HG03457 (cell line): ENCODE measurements at regions not wholly inside any gene's neighbourhood (a gene's known extent, or its start where the extent isn't known, plus 50 kb on each side); places are given as distances from the start of the nearest gene placed in this dataset.

ENCODE experiments used
- ATAC-seq: cut with Tn5 transposase; IDR thresholded peaks from one replicate; pipeline ENCODE4 v1.9.1; 2021; ENCODE audit warnings: moderate number of reproducible peaks; ENCODE audit not compliant: unreplicated experiment

DNA sequence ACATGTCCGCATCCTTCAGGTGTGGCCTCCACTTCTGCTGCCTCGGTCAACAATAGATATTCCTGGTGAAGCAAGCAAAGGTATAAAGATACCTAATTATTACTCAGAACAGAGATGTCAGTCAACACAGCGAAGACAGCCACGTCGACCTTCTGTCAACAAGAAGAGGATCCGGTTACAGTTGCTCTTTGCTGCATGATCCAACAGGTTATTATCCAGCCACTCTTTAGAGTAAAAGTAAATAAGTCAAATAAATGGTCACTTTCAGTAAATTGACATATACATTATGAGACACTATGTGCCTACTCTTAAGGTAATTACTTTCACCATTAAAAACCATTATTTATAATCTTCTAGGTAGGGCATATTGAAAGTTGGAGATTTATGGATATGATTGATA lies 356.8 kb upstream of the ATP11B start:
- no peak for ATAC-seq

GRCh38 chr3:182438398-182438797 lies 354.9 kb upstream of the ATP11B start:
- no peak for ATAC-seq

GRCh38 chr3:182440101-182440500 lies 353.2 kb upstream of the ATP11B start:
- ATAC-seq: no peak

- no peak for ATAC-seq
These were observed 347.7 kb upstream of the ATP11B start for GRCh38 chr3:182445576-182445975.

DNA sequence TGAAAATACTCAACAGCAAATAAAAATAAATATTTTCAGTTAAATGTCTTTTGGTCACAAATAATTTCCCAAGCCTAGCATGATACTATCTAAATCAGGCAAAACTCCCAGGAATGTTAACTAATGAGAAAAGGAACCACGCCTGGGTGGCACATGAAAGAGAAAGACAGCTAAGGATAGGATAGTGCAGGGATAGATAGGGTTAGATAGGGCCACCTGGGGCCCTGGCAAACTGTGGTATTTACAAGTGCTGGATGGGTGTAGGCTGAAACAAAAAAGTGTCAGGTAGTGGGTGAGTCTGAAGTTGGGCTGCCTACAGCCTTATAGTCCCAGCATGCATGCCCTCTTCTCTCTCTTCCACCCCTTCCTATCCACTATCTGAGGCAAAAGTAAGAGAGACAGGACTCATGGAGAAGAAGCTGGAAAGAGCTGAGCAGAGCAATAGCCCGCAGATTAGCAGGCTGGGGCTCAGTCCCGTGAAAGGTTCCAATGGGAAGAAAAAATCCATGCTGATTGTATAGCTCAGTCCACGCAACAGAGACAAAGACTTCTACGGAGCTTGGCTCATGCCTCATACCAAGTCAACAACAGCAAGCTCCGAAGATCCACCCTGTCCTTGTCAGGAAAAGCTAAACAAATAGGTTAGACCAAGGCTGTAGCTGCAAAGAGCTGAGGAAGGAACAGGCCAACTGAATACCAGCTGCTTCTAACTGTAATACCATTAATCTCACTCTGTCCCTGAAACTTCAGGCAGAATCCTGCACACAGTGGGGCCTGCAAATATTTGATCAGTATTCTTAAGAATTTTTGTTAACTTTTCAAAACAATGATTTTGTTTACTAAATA lies 342.1 kb upstream of the ATP11B start:
- no peak for ATAC-seq

GRCh38 chr3:182451871-182452270 lies 341.4 kb upstream of the ATP11B start:
- ATAC-seq: no peak

GRCh38 chr3:182455011-182455410 lies 338.3 kb upstream of the ATP11B start:
- no peak for ATAC-seq

GRCh38 chr3:182460303-182460702 lies 333.0 kb upstream of the ATP11B start:
- no peak for ATAC-seq

GRCh38 chr3:182462152-182462551 lies 331.2 kb upstream of the ATP11B start:
- no peak for ATAC-seq

DNA sequence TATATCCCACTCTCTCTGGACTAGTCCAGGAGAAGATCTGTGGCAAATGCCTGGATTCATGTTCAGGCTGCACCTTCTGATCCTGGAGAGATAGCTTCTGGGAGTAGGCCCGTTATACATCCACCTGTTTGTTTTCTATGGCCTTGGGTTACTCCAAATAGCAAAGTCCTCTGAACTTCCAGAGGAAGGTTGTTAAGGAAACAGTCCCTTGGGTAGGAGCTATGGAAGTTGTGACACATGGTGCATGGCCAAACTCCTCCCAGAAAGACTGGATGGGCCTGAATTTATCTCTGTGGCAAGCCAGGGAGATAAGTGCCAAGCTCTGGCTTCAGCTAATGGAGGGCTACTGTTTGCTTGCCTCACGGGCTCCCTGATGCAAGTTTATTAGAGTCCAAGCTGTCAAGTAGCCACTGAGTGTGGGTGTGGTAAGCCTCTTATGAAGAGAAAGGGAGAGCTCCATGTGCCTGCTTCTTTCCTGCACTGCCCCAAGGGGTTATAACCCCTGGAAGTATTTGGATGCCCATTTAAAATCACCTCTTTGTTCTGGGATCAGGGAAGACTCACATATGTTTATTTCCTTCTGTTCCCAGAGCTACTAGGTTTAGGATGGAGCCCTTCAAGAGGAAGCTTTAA lies 328.7 kb upstream of the ATP11B start:
- ATAC-seq: no peak

- no peak for ATAC-seq
These were observed 327.8 kb upstream of the ATP11B start for GRCh38 chr3:182465301-182466185.

DNA sequence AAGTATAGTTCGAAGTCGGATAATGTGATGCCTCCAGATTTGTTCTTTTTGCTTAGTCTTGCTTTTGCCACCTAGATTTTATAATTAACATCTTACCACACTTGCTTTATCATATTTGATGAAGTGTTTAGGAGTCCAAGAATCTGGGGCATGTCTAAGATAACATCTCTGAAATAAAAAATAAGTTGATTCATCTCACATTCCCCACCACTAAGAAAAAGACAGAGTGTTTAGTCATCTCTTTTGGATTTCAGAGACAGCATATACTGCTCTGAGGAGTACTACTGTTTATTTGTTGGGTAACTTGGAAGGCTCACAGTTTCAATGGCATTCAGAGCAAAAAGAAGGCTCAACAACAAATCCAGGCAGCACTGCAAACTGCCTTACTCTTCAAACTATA lies 324.2 kb upstream of the ATP11B start:
- no peak for ATAC-seq

- no peak for ATAC-seq
These were observed 323.1 kb upstream of the ATP11B start for GRCh38 chr3:182470187-182470586.

GRCh38 chr3:182473191-182473710 lies 320.1 kb upstream of the ATP11B start:
- no peak for ATAC-seq

DNA sequence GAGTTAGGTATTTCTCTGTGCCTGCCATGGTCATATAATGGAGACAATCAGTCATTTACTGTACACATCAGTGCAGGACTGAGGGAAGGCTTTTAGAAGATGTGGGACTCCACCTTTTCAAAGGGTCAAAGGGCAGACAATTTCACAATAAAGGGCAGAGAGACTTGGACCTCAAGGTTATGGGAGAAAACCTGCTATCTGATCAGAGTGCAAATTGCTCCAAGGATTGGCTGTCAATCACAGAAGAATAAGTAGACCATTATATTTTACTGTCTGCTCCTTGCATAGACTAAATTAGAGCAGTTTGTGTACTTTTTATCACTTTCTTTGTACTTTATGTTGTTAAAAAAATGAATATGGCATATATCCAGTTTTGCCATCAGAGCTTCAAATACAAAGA lies 314.9 kb upstream of the ATP11B start:
- no peak for ATAC-seq

DNA sequence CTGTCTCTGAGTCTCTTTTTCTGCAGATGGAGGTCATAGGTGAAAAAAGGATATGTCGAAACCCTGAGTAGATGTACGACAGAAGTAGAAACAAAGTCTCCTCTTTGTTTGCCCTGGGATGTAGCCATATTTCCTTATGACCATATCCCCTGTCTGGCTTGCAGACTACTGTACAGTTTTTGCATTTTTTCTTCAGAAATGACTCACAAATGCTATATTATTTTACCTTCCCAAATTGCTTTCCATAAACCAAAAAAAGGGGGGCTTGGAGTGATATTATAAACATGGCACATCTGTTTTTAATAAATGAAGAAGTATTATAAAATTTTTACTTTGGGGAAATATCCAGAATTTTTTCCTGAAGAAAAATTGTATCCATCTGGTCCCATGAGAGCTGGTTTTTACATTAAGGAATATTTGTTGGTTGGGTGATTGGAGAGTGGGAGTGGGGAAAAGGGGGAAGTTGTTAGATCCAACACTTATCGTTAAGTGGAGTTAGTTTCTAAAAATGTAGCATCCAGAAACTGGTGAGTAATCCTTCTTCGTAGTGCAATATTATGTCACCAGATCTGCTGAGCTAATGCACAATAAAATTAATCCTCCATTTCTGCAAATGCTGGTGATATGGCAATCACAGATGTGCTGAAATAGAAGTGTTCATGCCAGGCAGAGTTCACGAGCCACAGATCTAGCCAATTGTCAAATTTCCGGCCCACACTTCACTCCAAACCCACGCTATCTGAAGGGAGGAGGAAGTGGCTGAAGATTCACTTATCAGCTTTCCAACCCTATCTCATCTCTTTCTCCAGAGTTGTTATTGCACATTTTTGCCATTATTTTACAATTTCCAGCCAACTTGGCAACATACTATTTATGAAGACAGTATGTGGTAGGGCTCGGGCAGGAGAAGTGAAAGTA lies 313.6 kb upstream of the ATP11B start:
- ATAC-seq: no peak

- ATAC-seq: no peak
These were observed 310.6 kb upstream of the ATP11B start for GRCh38 chr3:182482705-182483104.

DNA sequence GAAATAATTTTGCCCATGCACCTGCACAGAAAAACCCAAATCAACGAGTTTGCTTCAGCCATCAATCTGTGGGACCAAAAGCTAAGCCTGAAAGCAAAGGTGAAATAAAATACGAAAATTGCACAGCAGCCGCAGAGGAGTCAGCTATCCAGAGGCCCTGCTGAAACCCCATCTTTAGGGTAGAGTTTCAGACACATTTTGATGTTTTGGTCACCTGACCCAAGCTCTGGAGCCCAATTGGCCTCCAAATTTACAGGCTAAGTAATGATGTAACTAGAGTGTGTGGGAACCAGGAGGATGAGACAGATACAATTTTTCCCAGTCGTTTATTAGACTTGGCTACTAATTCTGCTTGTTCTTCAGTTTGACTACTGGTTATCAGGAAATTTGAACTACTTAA lies 308.6 kb upstream of the ATP11B start:
- no peak for ATAC-seq

- ATAC-seq: no peak
These were observed 308.0 kb upstream of the ATP11B start for GRCh38 chr3:182485301-182485700.

DNA sequence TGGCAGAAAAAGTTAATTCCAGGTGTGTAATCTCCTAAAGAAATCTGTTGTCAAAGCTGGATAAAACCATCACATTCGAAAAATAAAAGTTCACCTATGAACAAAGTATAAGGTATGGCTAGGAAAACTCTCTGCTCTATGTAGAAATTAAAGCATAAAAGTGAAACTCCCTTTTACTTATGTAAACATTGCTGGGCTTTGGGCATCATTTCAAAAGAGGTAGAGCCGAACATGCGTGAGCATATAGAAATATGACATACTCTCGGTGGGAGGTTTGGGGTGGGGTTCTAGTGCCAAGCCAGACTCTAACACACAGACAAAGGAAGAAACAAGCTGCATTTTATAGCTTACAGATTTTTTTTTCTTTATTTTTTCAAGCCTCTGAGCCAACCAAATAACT lies 306.8 kb upstream of the ATP11B start:
- ATAC-seq: no peak
